HL-60 (cell line): ENCODE measurements at regions not wholly inside any gene's neighbourhood (a gene's known extent, or its start where the extent isn't known, plus 50 kb on each side); places are given as distances from the start of the nearest gene placed in this dataset.

Experiments
- CTCF ChIP-seq: IDR thresholded peaks from one replicate; pipeline ENCODE4 v1.5.1; 2011; ENCODE audit warnings: low read length, control low read depth, inconsistent platforms; ENCODE audit not compliant: insufficient read depth
- POLR2AphosphoS5 ChIP-seq: IDR thresholded peaks from 2 replicates; pipeline ENCODE4 v1.6.1; 2012; ENCODE audit warnings: low read depth

- TF ChIP-seq POLR2AphosphoS5 (no peak), CTCF (no peak)
Observed at GRCh38 chr7:51727441-51727840, 410.8 kb upstream of the COBL start.
